BE2C (cell line): ENCODE measurements at regions not wholly inside any gene's neighbourhood (a gene's known extent, or its start where the extent isn't known, plus 50 kb on each side); places are given as distances from the start of the nearest gene placed in this dataset.
"Not testable (repeated sequence)": the region's sequence is repeated elsewhere in the genome, so short reads cannot be mapped to it uniquely, and the experiment has no call there.

Source experiments
- DNase-seq: peaks from one replicate; pipeline ENCODE4 v3.0.0-alpha.2; 2020
- H3K27me3 ChIP-seq: fragments of 250-450 bp; sonication (Bioruptor Pico); 2 replicates; pipeline ENCODE4 v1.5.1; 2020; ENCODE audit warnings: mild to moderate bottlenecking
- H3K36me3 ChIP-seq: fragments of 250-450 bp; sonication (Bioruptor Pico); 2 replicates; pipeline ENCODE4 v1.5.1; 2020; ENCODE audit warnings: mild to moderate bottlenecking
- H3K4me1 ChIP-seq: fragments of 250-450 bp; sonication (Bioruptor Pico); 2 replicates; pipeline ENCODE4 v1.5.1; 2020
- H3K4me3 ChIP-seq: 2 replicates; pipeline ENCODE4 v1.5.1; 2011; ENCODE audit warnings: low read depth, low read length
- H3K9me3 ChIP-seq: fragments of 250-450 bp; sonication (Bioruptor Pico); 2 replicates; pipeline ENCODE4 v1.5.1; 2020
- CTCF ChIP-seq: IDR thresholded peaks from 2 replicates; pipeline ENCODE4 v1.5.1; 2012; ENCODE audit warnings: mild to moderate bottlenecking, low read depth, low read length

GRCh38 chr7:7018290-7018689, 164.1 kb upstream of the C1GALT1 start:
- H3K4me3 ChIP-seq, result no peak overlapping the region
- H3K9me3 ChIP-seq, result no peaks in the 10 kb centered on the region
- TF ChIP-seq CTCF, result no peak
- no peaks in the 10 kb centered on the region; the same call in 1 of the 2 replicates for H3K27me3 ChIP-seq
- H3K36me3 ChIP-seq, result no peaks in the 10 kb centered on the region
- no peaks in the 10 kb centered on the region for H3K4me1 ChIP-seq
- DNase-seq, result no peak

- no peak for TF ChIP-seq CTCF
- no peaks in the 10 kb centered on the region for H3K36me3 ChIP-seq
Measured at GRCh38 chr7:7032221-7032620, 150.1 kb upstream of the C1GALT1 start.

GRCh38 chr7:7035851-7036250, 146.5 kb upstream of the C1GALT1 start:
- Histone ChIP-seq H3K4me1 (no peaks in the 10 kb centered on the region), H3K4me3 (no peak overlapping the region), H3K9me3 (no peaks in the 10 kb centered on the region), H3K27me3 (peaks cover 3% of the 10 kb centered on the region; the same call in 1 of the 2 replicates), H3K36me3 (no peaks in the 10 kb centered on the region)
- TF ChIP-seq CTCF, result no peak
- DNase-seq, result no peak

More at GRCh38 chr7:7032221-7032620, 150.1 kb upstream of the C1GALT1 start:
- H3K4me3 ChIP-seq, result no peak overlapping the region
- no peaks in the 10 kb centered on the region for H3K9me3 ChIP-seq
- DNase-seq, result no peak
- H3K4me1 ChIP-seq, result no peaks in the 10 kb centered on the region
- no peaks in the 10 kb centered on the region for H3K27me3 ChIP-seq

GRCh38 chr7:7042286-7042893, 140.0 kb upstream of the C1GALT1 start:
- H3K36me3 ChIP-seq, DNase-seq, H3K27me3 ChIP-seq, H3K9me3 ChIP-seq, H3K4me1 ChIP-seq, H3K4me3 ChIP-seq: not testable (repeated sequence)

- Histone ChIP-seq H3K4me3 (no peak overlapping the region), H3K27me3 (peaks cover 4% of the 10 kb centered on the region; the same call in 1 of the 2 replicates), H3K36me3 (no peaks in the 10 kb centered on the region), H3K9me3 (no peaks in the 10 kb centered on the region), H3K4me1 (no peaks in the 10 kb centered on the region)
- TF ChIP-seq CTCF, result no peak
- no peak for DNase-seq
Measured at GRCh38 chr7:7044806-7045205, 137.5 kb upstream of the C1GALT1 start.

- H3K27me3 ChIP-seq, result no peaks in the 10 kb centered on the region
- no peaks in the 10 kb centered on the region for H3K36me3 ChIP-seq
- no peaks in the 10 kb centered on the region for H3K9me3 ChIP-seq
- DNase-seq, result no peak
- H3K4me3 ChIP-seq, result no peak overlapping the region
- no peaks in the 10 kb centered on the region for H3K4me1 ChIP-seq
- no peak for TF ChIP-seq CTCF
Measured at GRCh38 chr7:7048213-7048612, 134.1 kb upstream of the C1GALT1 start.
